K562 (cell line): ENCODE measurements at regions not wholly inside any gene's neighbourhood (a gene's known extent, or its start where the extent isn't known, plus 50 kb on each side); places are given as distances from the start of the nearest gene placed in this dataset.

Experiments
- ATAC-seq: fragments of 200-7000 bp; cut with Tn5 transposase; 3 replicates; pipeline ENCODE4 v1.9.1; 2020; ENCODE audit warnings: moderate library complexity
- BruUV-seq: library from RNA; stranded (reverse); fragments of 400-500 nt; replicated peaks from 2 replicates; lab custom pipeline; 2021; lab: Mats Ljungman, UMichigan
- CTCF ChIA-PET: fragments of 300-600 bp; formaldehyde crosslinking; extraction: SDS; loops from one replicate; lab custom pipeline; 2021; ENCODE audit warnings: low intra/inter-chr PET ratio; lab: Yijun Ruan, JAX
- POLR2A ChIA-PET: fragments of 300-600, 350-650 bp; sonication (Branson Sonifier 250); formaldehyde crosslinking; extraction: SDS; loops from one replicate; lab custom pipeline; 2021; ENCODE audit warnings: antibody characterized with exemption, inconsistent platforms; lab: Yijun Ruan, JAX
- DNase-seq, 4 experiments: peaks; one replicate each; pipeline versions ENCODE4 v3.0.0 to v3.0.0-alpha.2; 2011 to 2018; ENCODE audit warnings: low spot score in 3 of 4, mixed read lengths in 3 of 4; ENCODE audit errors: extremely low read depth in 1 of 4
- FAIRE-seq: peaks from 2 replicates; lab custom pipeline; 2011; peaks lifted over from hg19 to GRCh38; lab: Jason Lieb, UNC
- H2AFZ ChIP-seq: 2 replicates; pipeline ENCODE4 v1.6.0; 2011; ENCODE audit warnings: low read depth, low read length, control low read depth, inconsistent platforms
- H3K27ac ChIP-seq: fragments of 200-600 bp; 3 replicates; pipeline ENCODE4 v1.8.0; 2011; ENCODE audit warnings: low read depth, mild to moderate bottlenecking, control low read depth, inconsistent platforms, low read length, moderate library complexity, mixed read lengths; ENCODE audit errors: extremely low read depth
- H3K27me3 ChIP-seq, 2 experiments: fragments of 300-600 bp in 1 of 2; 2 replicates in 1 of 2; 3 replicates in 1 of 2; pipeline versions ENCODE4 v1.6.0 to v1.8.0; 2011; ENCODE audit warnings: inconsistent platforms in 2 of 2, low read length in 2 of 2, mild to moderate bottlenecking in 1 of 2, mixed read lengths in 1 of 2, moderate library complexity in 1 of 2; ENCODE audit not compliant: control insufficient read depth in 2 of 2, insufficient read depth in 2 of 2
- H3K36me3 ChIP-seq: fragments of 300-600 bp; 3 replicates; pipeline ENCODE4 v1.8.0; 2011; ENCODE audit warnings: mild to moderate bottlenecking, low read length, inconsistent platforms; ENCODE audit not compliant: control insufficient read depth, insufficient read depth
- H3K4me1 ChIP-seq, 2 experiments: fragments of 200-600 bp in 1 of 2; replicated peaks in 1 of 2; 2 replicates in 1 of 2; 3 replicates in 1 of 2; pipeline versions ENCODE4 v1.5.1 to v1.8.0; 2011; ENCODE audit warnings: inconsistent platforms in 2 of 2, low read length in 2 of 2, mild to moderate bottlenecking in 1 of 2, mixed read lengths in 1 of 2, moderate library complexity in 1 of 2; ENCODE audit not compliant: control insufficient read depth in 2 of 2, insufficient read depth in 2 of 2
- H3K4me2 ChIP-seq: 2 replicates; pipeline ENCODE4 v1.6.1; 2011; ENCODE audit warnings: low read length, control low read depth, inconsistent platforms, mixed read lengths; ENCODE audit not compliant: insufficient read depth
- H3K4me3 ChIP-seq: fragments of 200-600 bp; sonication (generic), shearing (Covaris generic); 2 replicates; pipeline ENCODE4 v1.5.1; 2016; ENCODE audit warnings: control low read depth, inconsistent platforms
- H3K79me2 ChIP-seq: fragments of 200-600 bp; 3 replicates; pipeline ENCODE4 v1.8.0; 2011; ENCODE audit warnings: low read length, inconsistent platforms; ENCODE audit not compliant: control insufficient read depth, insufficient read depth
- H3K9ac ChIP-seq, 2 experiments: 2 replicates each; pipeline versions ENCODE4 v1.6.0 to v1.6.1; 2011; ENCODE audit warnings: low read depth in 2 of 2, low read length in 2 of 2, control low read depth in 1 of 2, inconsistent platforms in 1 of 2, mild to moderate bottlenecking in 1 of 2, mixed read lengths in 1 of 2; ENCODE audit not compliant: insufficient read depth in 1 of 2
- H3K9me1 ChIP-seq: one replicate; pipeline ENCODE4 v1.6.0; 2011; ENCODE audit warnings: inconsistent platforms, mild to moderate bottlenecking, low read length, moderate library complexity; ENCODE audit not compliant: control insufficient read depth, insufficient read depth
- H3K9me3 ChIP-seq: replicated peaks from 2 replicates; pipeline ENCODE4 v1.5.1; 2011; ENCODE audit warnings: low read depth, low read length, inconsistent platforms; ENCODE audit not compliant: control insufficient read depth, insufficient read depth
- H4K20me1 ChIP-seq: replicated peaks from 2 replicates; pipeline ENCODE4 v1.6.1; 2011; ENCODE audit warnings: low read length, inconsistent platforms, mixed read lengths; ENCODE audit not compliant: control insufficient read depth, insufficient read depth
- ARID2 ChIP-seq: fragments of 450-650 bp; IDR thresholded peaks from 2 replicates; pipeline ENCODE4 v1.6.1; 2017; ENCODE audit warnings: antibody characterized with exemption, mild to moderate bottlenecking
- BACH1 ChIP-seq: fragments of 200-800 bp; sonication (Bioruptor generic); IDR thresholded peaks from 2 replicates; pipeline ENCODE4 v1.6.1; 2016; ENCODE audit warnings: missing genetic modification characterization, missing compliant biosample characterization
- CREBBP ChIP-seq: IDR thresholded peaks from one replicate; pipeline ENCODE4 v1.6.1; 2012; ENCODE audit warnings: low read depth, mild to moderate bottlenecking, control low read depth, inconsistent platforms, low read length
- CREM ChIP-seq: IDR thresholded peaks from 2 replicates; pipeline ENCODE4 v1.6.1; 2014; ENCODE audit warnings: antibody characterized with exemption, low read depth
- CSDE1 ChIP-seq, 2 experiments: fragments of 450-650 bp; IDR thresholded peaks; 2 replicates each; pipeline ENCODE4 v1.6.1; 2016; ENCODE audit warnings: mild to moderate bottlenecking in 1 of 2
- FOXA3 ChIP-seq, 2 experiments: fragments of 450-650 bp in 1 of 2; sonication (generic) in 1 of 2; formaldehyde crosslinking; IDR thresholded peaks in 1 of 2; conservative IDR thresholded peaks in 1 of 2; 2 replicates each; pipeline versions ENCODE4 v1.4.0 to v1.8.0; 2020 to 2022; ENCODE audit warnings: mild to moderate bottlenecking in 2 of 2, missing genetic modification reagents in 1 of 2
- GTF2F1 ChIP-seq: IDR thresholded peaks from 2 replicates; pipeline ENCODE4 v1.6.1; 2011; ENCODE audit warnings: low read depth, low read length, improper control_type of control experiment
- ZNF764 ChIP-seq: fragments of 250-450 bp; sonication (Bioruptor Pico); IDR thresholded peaks from 2 replicates; pipeline ENCODE4 v1.4.0; 2020; ENCODE audit warnings: low read depth, mild to moderate bottlenecking, moderate library complexity
- ZNF77 ChIP-seq: fragments of 250-450 bp; sonication (Bioruptor Pico); IDR thresholded peaks from 2 replicates; pipeline ENCODE4 v1.5.0; 2020
- WGBS: fragments of 100-300 bp; shearing (Covaris generic); methylation state at CpG from one replicate; pipeline ENCODE4 v1.1.6; 2016; ENCODE audit warnings: low coverage, mixed read lengths; ENCODE audit not compliant: insufficient coverage; ENCODE audit errors: missing lambda C conversion rate; 5-methylcytosine and 5-hydroxymethylcytosine counted together
- in situ Hi-C: fragments of 300-500 bp; cut with MboI; formaldehyde crosslinking; loops from 4 replicates; pipeline ENCODE4 v1.15.0; 2018; ENCODE audit warnings: inconsistent platforms, mixed read lengths
- intact Hi-C: fragments of 100-400 bp; cut with micrococcal nuclease; formaldehyde crosslinking; loops from 2 replicates; pipeline ENCODE4 v1.14.2; 2022
- TF ChIP-seq, protein P1 (sequence below): fragments of 450-650 bp; formaldehyde crosslinking; conservative IDR thresholded peaks from 2 replicates; pipeline ENCODE4 v1.4.0; 2022; ENCODE audit warnings: mild to moderate bottlenecking, missing genetic modification characterization
- TF ChIP-seq, protein P2 (sequence below), 3 experiments: fragments of 200-800 bp in 1 of 3; fragments of 250-450 bp in 1 of 3; fragments of 450-650 bp in 1 of 3; sonication (Bioruptor Pico) in 1 of 3; sonication (Bioruptor generic) in 1 of 3; formaldehyde crosslinking in 1 of 3; IDR thresholded peaks; 2 replicates each; pipeline versions ENCODE4 v1.6.1 to v1.8.0; 2016 to 2022; ENCODE audit warnings: mild to moderate bottlenecking in 2 of 3, missing genetic modification characterization in 2 of 3, missing compliant biosample characterization in 1 of 3, moderate library complexity in 1 of 3
- TF ChIP-seq, protein P3 (sequence below): fragments of 200-400 bp; formaldehyde crosslinking; IDR thresholded peaks from 2 replicates; pipeline ENCODE4 v1.6.1; 2017; ENCODE audit warnings: mild to moderate bottlenecking, low read depth, low read length, moderate library complexity

- no peaks in the 10 kb centered on the region for H3K36me3 ChIP-seq
- no peak overlapping the region for H2AFZ ChIP-seq
- intact Hi-C loops = no loop called here
- in situ Hi-C loops = no loop called here
- no peak overlapping the region for H3K4me2 ChIP-seq
- TF ChIP-seq, protein P1, sequence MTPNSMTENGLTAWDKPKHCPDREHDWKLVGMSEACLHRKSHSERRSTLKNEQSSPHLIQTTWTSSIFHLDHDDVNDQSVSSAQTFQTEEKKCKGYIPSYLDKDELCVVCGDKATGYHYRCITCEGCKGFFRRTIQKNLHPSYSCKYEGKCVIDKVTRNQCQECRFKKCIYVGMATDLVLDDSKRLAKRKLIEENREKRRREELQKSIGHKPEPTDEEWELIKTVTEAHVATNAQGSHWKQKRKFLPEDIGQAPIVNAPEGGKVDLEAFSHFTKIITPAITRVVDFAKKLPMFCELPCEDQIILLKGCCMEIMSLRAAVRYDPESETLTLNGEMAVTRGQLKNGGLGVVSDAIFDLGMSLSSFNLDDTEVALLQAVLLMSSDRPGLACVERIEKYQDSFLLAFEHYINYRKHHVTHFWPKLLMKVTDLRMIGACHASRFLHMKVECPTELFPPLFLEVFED (CRISPR knock-in tag) = no peak
- TF ChIP-seq CREM (no peak), CREBBP (no peak), GTF2F1 (no peak), CSDE1 (IDR thresholded peaks at IDR 0.05) (no peak), ZNF77 (CRISPR knock-in tag) (no peak), FOXA3 (CRISPR knock-in tag; conservative IDR thresholded peaks at IDR 0.05 in 1 of 2, IDR thresholded peaks at IDR 0.05 in 1 of 2) (no peak), BACH1 (tag) (no peak), ZNF764 (CRISPR knock-in tag) (no peak), ARID2 (no peak)
- TF ChIP-seq, protein P2, sequence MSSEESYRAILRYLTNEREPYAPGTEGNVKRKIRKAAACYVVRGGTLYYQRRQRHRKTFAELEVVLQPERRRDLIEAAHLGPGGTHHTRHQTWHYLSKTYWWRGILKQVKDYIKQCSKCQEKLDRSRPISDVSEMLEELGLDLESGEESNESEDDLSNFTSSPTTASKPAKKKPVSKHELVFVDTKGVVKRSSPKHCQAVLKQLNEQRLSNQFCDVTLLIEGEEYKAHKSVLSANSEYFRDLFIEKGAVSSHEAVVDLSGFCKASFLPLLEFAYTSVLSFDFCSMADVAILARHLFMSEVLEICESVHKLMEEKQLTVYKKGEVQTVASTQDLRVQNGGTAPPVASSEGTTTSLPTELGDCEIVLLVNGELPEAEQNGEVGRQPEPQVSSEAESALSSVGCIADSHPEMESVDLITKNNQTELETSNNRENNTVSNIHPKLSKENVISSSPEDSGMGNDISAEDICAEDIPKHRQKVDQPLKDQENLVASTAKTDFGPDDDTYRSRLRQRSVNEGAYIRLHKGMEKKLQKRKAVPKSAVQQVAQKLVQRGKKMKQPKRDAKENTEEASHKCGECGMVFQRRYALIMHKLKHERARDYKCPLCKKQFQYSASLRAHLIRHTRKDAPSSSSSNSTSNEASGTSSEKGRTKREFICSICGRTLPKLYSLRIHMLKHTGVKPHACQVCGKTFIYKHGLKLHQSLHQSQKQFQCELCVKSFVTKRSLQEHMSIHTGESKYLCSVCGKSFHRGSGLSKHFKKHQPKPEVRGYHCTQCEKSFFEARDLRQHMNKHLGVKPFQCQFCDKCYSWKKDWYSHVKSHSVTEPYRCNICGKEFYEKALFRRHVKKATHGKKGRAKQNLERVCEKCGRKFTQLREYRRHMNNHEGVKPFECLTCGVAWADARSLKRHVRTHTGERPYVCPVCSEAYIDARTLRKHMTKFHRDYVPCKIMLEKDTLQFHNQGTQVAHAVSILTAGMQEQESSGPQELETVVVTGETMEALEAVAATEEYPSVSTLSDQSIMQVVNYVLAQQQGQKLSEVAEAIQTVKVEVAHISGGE (CRISPR knock-in tag; IDR thresholded peaks at IDR 0.05) = no peak
- TF ChIP-seq, protein P3, sequence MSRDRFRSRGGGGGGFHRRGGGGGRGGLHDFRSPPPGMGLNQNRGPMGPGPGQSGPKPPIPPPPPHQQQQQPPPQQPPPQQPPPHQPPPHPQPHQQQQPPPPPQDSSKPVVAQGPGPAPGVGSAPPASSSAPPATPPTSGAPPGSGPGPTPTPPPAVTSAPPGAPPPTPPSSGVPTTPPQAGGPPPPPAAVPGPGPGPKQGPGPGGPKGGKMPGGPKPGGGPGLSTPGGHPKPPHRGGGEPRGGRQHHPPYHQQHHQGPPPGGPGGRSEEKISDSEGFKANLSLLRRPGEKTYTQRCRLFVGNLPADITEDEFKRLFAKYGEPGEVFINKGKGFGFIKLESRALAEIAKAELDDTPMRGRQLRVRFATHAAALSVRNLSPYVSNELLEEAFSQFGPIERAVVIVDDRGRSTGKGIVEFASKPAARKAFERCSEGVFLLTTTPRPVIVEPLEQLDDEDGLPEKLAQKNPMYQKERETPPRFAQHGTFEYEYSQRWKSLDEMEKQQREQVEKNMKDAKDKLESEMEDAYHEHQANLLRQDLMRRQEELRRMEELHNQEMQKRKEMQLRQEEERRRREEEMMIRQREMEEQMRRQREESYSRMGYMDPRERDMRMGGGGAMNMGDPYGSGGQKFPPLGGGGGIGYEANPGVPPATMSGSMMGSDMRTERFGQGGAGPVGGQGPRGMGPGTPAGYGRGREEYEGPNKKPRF = no peak
- no peak overlapping the region for H3K4me3 ChIP-seq
- H3K27me3 ChIP-seq = no peaks in the 10 kb centered on the region
- no peaks in the 10 kb centered on the region for H4K20me1 ChIP-seq
- H3K79me2 ChIP-seq = no peaks in the 10 kb centered on the region
- POLR2A ChIA-PET = no interaction called here
- WGBS = 0% methylated on average over 1 of the region's 1 CpG
- CTCF ChIA-PET = no interaction called here
- no peaks in the 10 kb centered on the region for H3K9me1 ChIP-seq
- no peak for FAIRE-seq
- H3K9ac ChIP-seq = no peak overlapping the region
- DNase-seq = no peak
- 0 out of 2 replicates have a peak, but pooled peaks cover 2% of the 10 kb centered on the region for H3K9me3 ChIP-seq
- H3K27ac ChIP-seq = no peak overlapping the region
- ATAC-seq = no peak
- no TSS peak for BruUV-seq
- no peaks in the 10 kb centered on the region for H3K4me1 ChIP-seq
Observed at GRCh38 chr14:84782902-84783301, 747.0 kb upstream of the FLRT2 start.
